ENCODE measurements at regions not wholly inside any gene's neighbourhood (a gene's known extent, or its start where the extent isn't known, plus 50 kb on each side); places are given as distances from the start of the nearest gene placed in this dataset.
"Not testable (repeated sequence)": the region's sequence is repeated elsewhere in the genome, so short reads cannot be mapped to it uniquely, and the experiment has no call there.

DNA sequence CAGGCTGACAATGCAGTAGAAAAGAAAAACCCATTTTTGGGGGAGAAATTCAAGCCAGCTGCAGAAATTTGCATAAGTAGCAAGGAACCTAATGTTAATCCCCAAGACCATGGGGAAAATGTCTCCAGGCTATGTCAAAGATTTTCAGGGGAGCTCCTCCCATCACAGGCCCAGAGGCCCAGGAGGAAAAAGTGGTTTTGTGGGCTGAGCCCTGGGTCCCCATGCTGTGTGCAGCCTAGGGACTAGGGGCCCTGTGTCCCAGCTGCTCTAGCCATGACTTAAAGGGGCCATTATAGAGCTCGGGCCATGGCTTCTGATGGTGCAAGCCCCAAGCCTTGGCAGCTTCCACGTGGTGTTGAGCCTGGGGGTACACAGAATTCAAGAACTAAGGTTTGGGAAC is 719.0 kb downstream of the TLE1 start:
- DNase-seq = not testable (repeated sequence)

DNA sequence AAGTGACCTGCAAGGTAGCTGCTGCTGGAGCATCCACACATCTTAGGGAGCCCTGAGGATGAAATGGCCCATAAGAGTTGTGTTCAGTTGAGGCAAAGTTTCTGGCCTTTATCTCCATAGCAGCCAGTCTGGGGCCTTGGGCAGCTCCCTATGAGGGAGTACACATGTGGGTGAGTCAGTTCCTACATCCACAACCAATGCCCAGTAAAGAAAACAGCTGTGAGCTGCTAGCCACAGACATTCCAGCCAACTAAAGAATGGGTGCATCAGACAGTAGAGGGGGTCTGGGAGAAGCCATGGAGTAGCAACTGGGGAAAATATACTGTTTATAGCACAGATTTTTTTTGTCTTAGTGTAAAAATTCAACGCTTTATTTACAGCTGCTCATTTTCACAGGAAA is 720.7 kb downstream of the TLE1 start:
- no peak for DNase-seq

DNA sequence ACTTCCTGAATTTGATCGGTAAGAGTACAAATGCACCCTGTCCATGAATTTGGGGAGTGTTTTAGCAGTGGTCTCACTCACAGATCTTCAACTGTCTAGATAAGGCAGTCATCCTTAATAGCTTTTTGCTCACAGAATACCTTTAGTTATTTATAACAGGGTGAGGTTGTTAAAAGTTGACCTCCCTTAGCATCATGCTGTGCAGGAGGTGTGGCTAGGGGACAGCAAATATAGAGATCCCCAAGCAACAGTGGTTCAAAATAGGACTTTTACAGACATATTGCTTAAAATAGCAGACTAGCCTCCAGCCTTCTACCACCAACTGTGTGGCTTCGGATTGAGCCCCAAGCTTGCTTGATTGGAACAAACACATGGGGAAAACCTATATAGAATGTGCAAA is 724.4 kb downstream of the TLE1 start:
- DNase-seq = no peak

GRCh38 chr9:80964374-80964773 is 725.0 kb downstream of the TLE1 start:
- DNase-seq = peak; percentile 62

DNA sequence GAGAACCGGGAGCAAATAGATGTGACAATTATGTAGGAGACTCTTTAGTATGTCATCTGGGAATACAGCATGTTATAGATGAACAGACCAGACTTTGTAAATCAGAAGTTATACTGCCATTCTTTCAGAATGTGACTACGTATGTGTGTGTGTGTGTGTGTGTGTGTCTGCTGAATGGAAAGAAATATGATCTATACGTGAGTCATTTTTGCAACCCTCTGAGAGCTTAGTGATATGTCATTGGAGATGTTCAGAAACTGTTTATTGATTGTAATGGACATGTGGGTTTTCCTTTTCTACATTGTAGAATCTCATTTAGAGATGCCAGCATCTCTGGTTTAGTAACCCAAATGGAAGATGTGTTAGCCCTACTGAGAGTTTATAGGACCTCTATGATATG is 731.5 kb downstream of the TLE1 start:
- no peak for DNase-seq

- no peak for DNase-seq
These were observed 734.8 kb downstream of the TLE1 start for GRCh38 chr9:80954521-80954920.

DNA sequence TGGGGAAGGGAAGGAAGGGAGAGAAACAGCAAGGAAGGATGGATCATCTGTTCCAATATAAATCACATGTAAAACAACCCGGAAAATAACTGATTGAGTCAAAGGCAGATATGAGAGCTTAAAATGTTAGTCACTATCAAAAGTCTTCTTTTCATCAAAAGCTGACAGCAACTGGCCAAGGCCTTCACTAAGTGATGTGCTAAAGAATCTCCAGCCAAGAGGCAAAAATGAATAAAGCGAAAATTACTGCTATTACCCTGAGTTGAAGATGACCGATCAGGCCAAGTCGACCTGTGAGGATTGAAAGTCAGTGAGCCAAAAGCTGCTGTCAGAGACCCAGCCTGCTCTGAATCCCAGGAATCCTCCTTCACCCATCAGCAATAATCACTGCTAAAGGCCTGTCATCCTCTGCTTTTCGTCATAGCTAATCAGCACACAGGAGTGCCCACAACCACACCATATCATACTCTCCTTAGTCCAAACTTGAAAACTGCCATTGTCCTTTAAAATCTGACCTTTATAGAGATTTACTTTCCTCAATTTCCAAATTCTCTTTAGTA is 736.9 kb downstream of the TLE1 start:
- DNase-seq = no peak

DNA sequence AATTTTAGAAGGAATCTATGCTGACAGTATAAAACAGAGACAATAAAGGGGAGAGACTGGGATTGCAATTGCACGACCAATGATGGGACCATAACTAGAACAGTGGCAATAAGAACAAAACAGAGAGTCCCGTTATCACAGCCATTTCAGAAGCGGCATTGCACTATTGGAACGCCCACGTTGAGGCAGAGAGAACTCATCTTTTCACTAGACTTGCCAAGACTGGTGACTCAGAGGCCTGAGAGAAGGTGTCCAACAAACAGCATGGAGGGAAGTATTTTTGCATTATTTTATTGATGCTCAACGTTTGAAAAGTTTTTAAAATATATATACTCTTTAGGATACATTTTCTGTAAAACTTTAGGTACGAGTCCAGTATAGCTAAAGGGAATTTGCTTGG is 737.7 kb downstream of the TLE1 start:
- DNase-seq = no peak

DNA sequence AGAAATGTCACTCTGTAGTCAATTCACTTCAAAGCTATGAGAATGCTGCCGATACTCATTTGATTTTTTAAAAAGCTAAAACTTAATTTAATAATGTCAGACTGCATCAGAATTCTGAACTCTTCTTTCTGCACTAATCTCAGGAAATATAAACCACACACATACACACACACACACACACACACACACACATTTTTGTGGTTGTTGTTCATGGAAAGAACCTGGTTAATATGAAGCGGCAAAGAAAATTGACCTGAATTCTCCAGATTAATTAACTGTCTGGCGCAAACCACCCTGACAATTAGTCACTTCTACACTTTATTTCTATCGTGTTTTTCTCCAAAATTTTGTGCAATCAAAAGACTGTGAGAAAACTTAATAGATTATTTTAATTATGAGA is 740.5 kb downstream of the TLE1 start:
- DNase-seq = no peak

DNA sequence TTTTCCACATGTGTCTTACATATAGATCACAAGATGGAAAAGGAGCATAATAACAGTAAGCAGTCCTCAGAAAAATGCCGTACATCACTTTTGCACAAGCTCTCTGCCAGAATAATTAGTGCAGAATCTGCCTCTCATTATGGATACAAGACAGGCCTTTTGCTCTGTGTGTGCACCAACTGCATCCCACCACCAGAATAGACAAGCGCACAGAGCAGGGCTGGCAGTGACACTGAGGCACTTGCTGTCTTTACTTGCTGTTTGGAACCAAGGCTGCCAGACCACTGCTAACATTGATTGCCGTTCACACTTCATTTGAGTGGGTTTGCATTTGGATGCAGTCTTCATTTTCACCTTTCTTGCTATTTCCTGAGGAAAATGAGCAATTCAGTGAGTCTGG is 741.3 kb downstream of the TLE1 start:
- DNase-seq = no peak

GRCh38 chr9:80946496-80947170 is 742.7 kb downstream of the TLE1 start:
- DNase-seq = no peak

- DNase-seq = no peak
These were observed 743.9 kb downstream of the TLE1 start for GRCh38 chr9:80945436-80945835.

GRCh38 chr9:80937645-80938044 is 751.7 kb downstream of the TLE1 start:
- no peak for DNase-seq

DNA sequence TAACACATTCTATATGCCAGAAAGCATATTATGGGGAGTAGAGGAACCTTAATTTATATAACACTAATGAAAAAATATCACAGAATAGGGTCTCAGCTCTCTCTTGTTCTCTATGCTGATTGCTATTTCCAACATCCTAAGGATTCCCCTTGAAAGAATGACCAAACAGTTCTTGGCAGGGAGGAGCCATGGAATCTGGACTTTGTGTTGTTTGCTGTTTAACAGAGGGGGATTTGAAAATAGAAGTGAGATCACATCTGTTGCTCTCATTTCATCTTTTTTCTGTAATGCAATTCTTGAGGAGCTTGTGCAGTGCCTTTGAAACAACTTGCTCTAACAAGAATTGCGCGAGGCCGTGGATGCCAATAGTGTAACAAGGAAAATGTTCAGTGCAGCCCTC is 755.3 kb downstream of the TLE1 start:
- DNase-seq = no peak

- DNase-seq = no peak
These were observed 756.2 kb downstream of the TLE1 start for GRCh38 chr9:80932947-80933780.

- no peak for DNase-seq
These were observed 757.2 kb downstream of the TLE1 start for GRCh38 chr9:80932181-80932580.

DNA sequence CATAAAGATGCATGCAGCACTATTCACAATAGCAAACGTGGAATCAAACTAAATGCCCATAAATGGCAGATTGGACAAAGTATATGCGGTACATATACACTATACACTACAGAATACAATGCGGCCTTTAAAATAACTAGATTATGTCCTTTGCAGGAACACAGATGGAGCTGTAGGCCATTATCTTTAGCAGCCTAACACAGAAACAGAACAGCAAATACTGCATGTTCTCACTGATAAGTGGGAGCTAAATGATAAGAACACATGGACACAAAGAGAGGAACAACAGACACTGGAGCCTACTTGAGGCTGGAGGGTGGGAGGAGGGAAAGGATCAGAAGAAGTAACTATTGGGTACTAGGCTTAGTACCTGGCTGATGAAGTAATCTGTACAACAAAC is 758.2 kb downstream of the TLE1 start:
- DNase-seq = no peak

GRCh38 chr9:80928697-80929096 is 760.6 kb downstream of the TLE1 start:
- DNase-seq = no peak

GRCh38 chr9:80926611-80927010 is 762.7 kb downstream of the TLE1 start:
- no peak for DNase-seq

DNA sequence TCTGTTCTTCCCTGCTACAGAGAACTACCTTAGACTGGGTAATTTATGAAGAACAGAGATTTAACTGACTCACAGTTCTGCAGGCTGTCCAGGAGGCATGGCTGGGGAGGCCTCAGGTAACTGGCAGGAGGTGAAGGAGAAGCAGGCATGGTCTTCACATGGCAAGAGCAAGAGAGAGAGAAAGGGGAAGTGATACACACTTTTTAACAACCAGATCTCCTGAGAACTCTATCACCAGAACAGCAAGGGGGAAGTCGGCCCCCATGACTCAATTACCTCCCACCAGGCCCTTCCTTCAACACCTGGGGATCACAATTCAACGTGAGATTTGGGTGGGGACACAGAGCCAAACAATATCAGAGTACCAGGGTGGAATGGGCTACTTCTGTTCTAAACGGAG is 766.8 kb downstream of the TLE1 start:
- no peak for DNase-seq

GRCh38 chr9:80906728-80907127 is 782.6 kb downstream of the TLE1 start:
- DNase-seq = no peak

DNA sequence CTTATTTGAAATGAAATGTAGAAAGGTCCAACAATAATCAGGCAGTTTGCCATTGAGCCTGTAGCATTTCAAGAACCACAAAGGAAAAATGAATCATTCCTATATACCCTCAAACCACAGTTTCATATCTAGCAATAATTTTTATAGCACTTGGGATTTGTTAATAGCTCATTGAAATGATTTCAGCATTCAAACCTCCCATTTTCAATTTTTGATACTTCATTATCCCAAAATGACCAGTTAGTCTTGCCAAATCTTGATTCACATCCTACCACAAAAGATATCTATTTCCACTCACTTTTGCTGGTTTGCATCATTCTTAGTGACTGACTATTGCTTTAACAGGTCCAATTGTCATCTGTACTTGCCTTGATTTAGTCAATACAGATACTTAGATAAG is 790.1 kb downstream of the TLE1 start:
- DNase-seq = no peak

DNA sequence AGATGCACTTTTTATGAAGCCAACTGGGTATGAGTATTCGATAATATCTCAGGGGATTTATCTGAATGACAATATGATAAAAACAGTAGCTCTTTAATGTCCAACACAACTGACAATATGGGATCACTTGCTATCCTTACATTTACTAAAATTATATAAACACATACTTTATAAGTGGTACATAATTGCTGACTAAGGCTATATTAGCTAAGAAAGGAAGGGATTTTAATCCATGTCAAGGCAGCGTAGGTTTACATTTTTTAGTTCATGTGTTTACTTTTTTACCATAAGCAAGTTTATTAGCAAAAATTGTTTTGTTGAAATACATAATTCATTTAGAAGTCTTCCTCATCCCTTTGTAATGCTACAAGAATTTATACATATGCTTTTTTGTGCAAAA is 796.2 kb downstream of the TLE1 start:
- no peak for DNase-seq

- DNase-seq = no peak
These were observed 796.6 kb downstream of the TLE1 start for GRCh38 chr9:80892703-80893102.
